ENCODE measurements at regions not wholly inside any gene's neighbourhood (a gene's known extent, or its start where the extent isn't known, plus 50 kb on each side); places are given as distances from the start of the nearest gene placed in this dataset.

- Histone ChIP-seq H4K20me1 (ENCODE audit: low read depth, low read length) (no peaks in the 10 kb centered on the region), H2AFZ (ENCODE audit: low read depth, low read length, severe bottlenecking) (no peak overlapping the region), H3K79me2 (ENCODE audit: insufficient read depth, low read length) (no peaks in the 10 kb centered on the region), H3K27me3 (ENCODE audit: low read length) (no peaks in the 10 kb centered on the region), H3K36me3 (ENCODE audit: low read length) (no peaks in the 10 kb centered on the region), H3K4me2 (ENCODE audit: low read depth, low read length, poor library complexity, severe bottlenecking) (no peak overlapping the region), H3K9ac (ENCODE audit: low read length) (no peak overlapping the region), H3K9me3 (ENCODE audit: insufficient read depth, low read length) (no peaks in the 10 kb centered on the region), H3F3A (ENCODE audit: insufficient read depth) (no peaks in the 10 kb centered on the region), H3K4me3 (ENCODE audit: insufficient read depth, low read length, poor library complexity, severe bottlenecking) (no peak overlapping the region), H3K9me2 (replicated peaks; ENCODE audit: insufficient read depth, low read length) (no peaks in the 10 kb centered on the region), H3K27ac (ENCODE audit: low read depth, low read length) (no peak overlapping the region)
- TF ChIP-seq, protein P1, sequence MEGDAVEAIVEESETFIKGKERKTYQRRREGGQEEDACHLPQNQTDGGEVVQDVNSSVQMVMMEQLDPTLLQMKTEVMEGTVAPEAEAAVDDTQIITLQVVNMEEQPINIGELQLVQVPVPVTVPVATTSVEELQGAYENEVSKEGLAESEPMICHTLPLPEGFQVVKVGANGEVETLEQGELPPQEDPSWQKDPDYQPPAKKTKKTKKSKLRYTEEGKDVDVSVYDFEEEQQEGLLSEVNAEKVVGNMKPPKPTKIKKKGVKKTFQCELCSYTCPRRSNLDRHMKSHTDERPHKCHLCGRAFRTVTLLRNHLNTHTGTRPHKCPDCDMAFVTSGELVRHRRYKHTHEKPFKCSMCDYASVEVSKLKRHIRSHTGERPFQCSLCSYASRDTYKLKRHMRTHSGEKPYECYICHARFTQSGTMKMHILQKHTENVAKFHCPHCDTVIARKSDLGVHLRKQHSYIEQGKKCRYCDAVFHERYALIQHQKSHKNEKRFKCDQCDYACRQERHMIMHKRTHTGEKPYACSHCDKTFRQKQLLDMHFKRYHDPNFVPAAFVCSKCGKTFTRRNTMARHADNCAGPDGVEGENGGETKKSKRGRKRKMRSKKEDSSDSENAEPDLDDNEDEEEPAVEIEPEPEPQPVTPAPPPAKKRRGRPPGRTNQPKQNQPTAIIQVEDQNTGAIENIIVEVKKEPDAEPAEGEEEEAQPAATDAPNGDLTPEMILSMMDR (IDR thresholded peaks at IDR 0.05; ENCODE audit: insufficient read depth, low read length, poor library complexity, severe bottlenecking), result no peak
- no peak for TF ChIP-seq EZH2phosphoT487 (conservative IDR thresholded peaks at IDR 0.05; ENCODE audit: low read length)
These were observed 165.6 kb downstream of the TRIM27 start for GRCh38 chr6:28758046-28758817.

- Histone ChIP-seq H3K4me2 (ENCODE audit: low read depth, low read length, poor library complexity, severe bottlenecking) (no peak overlapping the region), H3K36me3 (ENCODE audit: low read length) (no peaks in the 10 kb centered on the region), H3K9me2 (replicated peaks; ENCODE audit: insufficient read depth, low read length) (no peaks in the 10 kb centered on the region), H3K27ac (ENCODE audit: low read depth, low read length) (no peak overlapping the region), H3K79me2 (ENCODE audit: insufficient read depth, low read length) (no peaks in the 10 kb centered on the region), H2AFZ (ENCODE audit: low read depth, low read length, severe bottlenecking) (no peak overlapping the region), H4K20me1 (ENCODE audit: low read depth, low read length) (no peaks in the 10 kb centered on the region), H3K9me3 (ENCODE audit: insufficient read depth, low read length) (no peaks in the 10 kb centered on the region), H3K9ac (ENCODE audit: low read length) (no peak overlapping the region), H3K27me3 (ENCODE audit: low read length) (no peaks in the 10 kb centered on the region), H3K4me3 (ENCODE audit: insufficient read depth, low read length, poor library complexity, severe bottlenecking) (no peak overlapping the region), H3F3A (ENCODE audit: insufficient read depth) (no peaks in the 10 kb centered on the region)
- TF ChIP-seq, protein P1 (IDR thresholded peaks at IDR 0.05; ENCODE audit: insufficient read depth, low read length, poor library complexity, severe bottlenecking), result no peak
- no peak for TF ChIP-seq EZH2phosphoT487 (conservative IDR thresholded peaks at IDR 0.05; ENCODE audit: low read length)
These were observed 165.0 kb downstream of the TRIM27 start for GRCh38 chr6:28758818-28759235.

DNA sequence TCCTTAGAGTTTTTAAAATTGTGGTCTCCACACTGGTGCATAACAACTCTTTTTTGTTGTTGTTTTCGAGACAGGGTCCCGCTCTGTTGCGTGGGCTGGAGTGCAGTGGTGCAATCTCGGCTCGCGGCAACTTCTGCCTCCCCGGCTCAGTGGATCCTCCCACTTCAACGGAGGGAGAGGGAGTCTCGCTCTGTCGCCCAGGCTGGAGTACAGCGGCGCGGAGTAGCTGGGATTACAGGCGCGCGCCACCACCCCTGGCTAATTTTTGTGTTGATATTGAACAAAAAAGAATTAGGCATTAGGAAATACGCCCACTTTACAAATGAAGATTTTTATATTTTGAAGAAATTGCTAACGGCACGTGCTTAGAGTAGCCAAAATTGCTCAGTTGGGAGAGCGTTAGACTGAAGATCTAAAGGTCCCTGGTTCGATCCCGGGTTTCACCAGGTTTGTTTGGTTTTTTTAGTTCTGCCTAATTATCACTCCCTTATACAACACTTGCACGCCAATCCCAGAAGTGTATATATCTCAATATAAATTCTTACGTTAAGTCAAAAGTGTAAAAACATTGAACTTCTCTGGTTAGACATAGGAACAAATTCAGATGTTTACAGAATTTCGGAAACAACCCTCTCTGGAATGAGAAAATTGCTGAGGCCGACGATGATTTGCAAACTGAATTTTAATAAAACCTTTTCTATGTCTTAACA is 159.6 kb downstream of the TRIM27 start:
- Histone ChIP-seq H2AFZ (ENCODE audit: low read depth, low read length, severe bottlenecking) (no peak overlapping the region), H3F3A (ENCODE audit: insufficient read depth) (no peaks in the 10 kb centered on the region), H3K27ac (ENCODE audit: low read depth, low read length) (no peak overlapping the region), H3K9ac (ENCODE audit: low read length) (no peak overlapping the region), H3K79me2 (ENCODE audit: insufficient read depth, low read length) (no peaks in the 10 kb centered on the region), H3K4me3 (ENCODE audit: insufficient read depth, low read length, poor library complexity, severe bottlenecking) (no peak overlapping the region), H3K4me2 (ENCODE audit: low read depth, low read length, poor library complexity, severe bottlenecking) (no peak overlapping the region), H4K20me1 (ENCODE audit: low read depth, low read length) (no peaks in the 10 kb centered on the region), H3K27me3 (ENCODE audit: low read length) (no peaks in the 10 kb centered on the region), H3K9me3 (ENCODE audit: insufficient read depth, low read length) (no peaks in the 10 kb centered on the region), H3K9me2 (replicated peaks; ENCODE audit: insufficient read depth, low read length) (no peaks in the 10 kb centered on the region), H3K36me3 (ENCODE audit: low read length) (no peaks in the 10 kb centered on the region)
- TF ChIP-seq, protein P1 (IDR thresholded peaks at IDR 0.05; ENCODE audit: insufficient read depth, low read length, poor library complexity, severe bottlenecking), result no peak
- TF ChIP-seq EZH2phosphoT487 (conservative IDR thresholded peaks at IDR 0.05; ENCODE audit: low read length), result no peak
